PC-3 (cell line): ENCODE measurements at regions not wholly inside any gene's neighbourhood (a gene's known extent, or its start where the extent isn't known, plus 50 kb on each side); places are given as distances from the start of the nearest gene placed in this dataset.

Experiments used
- ATAC-seq: fragments of 200-7000 bp; cut with Tn5 transposase; 2 replicates; pipeline ENCODE4 v1.9.1; 2020; ENCODE audit warnings: mild to moderate bottlenecking, moderate library complexity
- BruUV-seq: library from RNA; stranded (reverse); fragments of 400-500 nt; replicated peaks from 2 replicates; lab custom pipeline; 2021; lab: Mats Ljungman, UMichigan
- CTCF ChIA-PET: fragments of 300-600 bp; sonication (Branson Sonifier 250); formaldehyde crosslinking; loops from one replicate; lab custom pipeline; 2022; ENCODE audit warnings: antibody characterized with exemption; lab: Charles Lee
- POLR2A ChIA-PET: fragments of 300-600 bp; sonication (Branson Sonifier 250); formaldehyde crosslinking; loops from one replicate; lab custom pipeline; 2022; ENCODE audit warnings: antibody characterized with exemption; ENCODE audit not compliant: unreplicated experiment; lab: Charles Lee
- DNase-seq: peaks from one replicate; pipeline ENCODE4 v3.0.0-alpha.2; 2015
- H2AFZ ChIP-seq: fragments of 300-600 bp; sonication (generic); 2 replicates; pipeline ENCODE4 v1.6.0; 2016; ENCODE audit warnings: antibody characterized with exemption, low read length
- H3F3A ChIP-seq: fragments of 300-600 bp; sonication (generic); one replicate; pipeline ENCODE4 v1.6.0; 2017; ENCODE audit warnings: antibody characterized with exemption, low read length, control low read depth, mild to moderate bottlenecking; ENCODE audit not compliant: unreplicated experiment
- H3K27ac ChIP-seq: fragments of 300-600 bp; sonication (generic); 2 replicates; pipeline ENCODE4 v1.5.1; 2016; ENCODE audit warnings: mild to moderate bottlenecking, low read length
- H3K27me3 ChIP-seq: fragments of 300-600 bp; sonication (generic); 2 replicates; pipeline ENCODE4 v1.6.1; 2016; ENCODE audit warnings: low read length, mixed read lengths
- H3K36me3 ChIP-seq: fragments of 300-600 bp; sonication (generic); 2 replicates; pipeline ENCODE4 v1.6.1; 2016; ENCODE audit warnings: low read depth, mixed run types, low read length, mixed read lengths
- H3K4me1 ChIP-seq: fragments of 300-600 bp; sonication (generic); 2 replicates; pipeline ENCODE4 v1.5.1; 2016; ENCODE audit warnings: low read length; ENCODE audit not compliant: insufficient read depth
- H3K4me2 ChIP-seq: fragments of 300-600 bp; sonication (generic); 2 replicates; pipeline ENCODE4 v1.6.0; 2016; ENCODE audit warnings: low read length
- H3K4me3 ChIP-seq: fragments of 300-600 bp; sonication (generic); 2 replicates; pipeline ENCODE4 v1.5.1; 2016; ENCODE audit warnings: mild to moderate bottlenecking, low read length, mixed read lengths
- H3K79me2 ChIP-seq: fragments of 300-600 bp; sonication (generic); 2 replicates; pipeline ENCODE4 v1.6.1; 2017; ENCODE audit warnings: low read length, mixed read lengths
- H3K9ac ChIP-seq: fragments of 300-600 bp; sonication (generic); 2 replicates; pipeline ENCODE4 v1.6.0; 2016; ENCODE audit warnings: mild to moderate bottlenecking, low read length
- H3K9me2 ChIP-seq: fragments of 300-600 bp; sonication (generic); replicated peaks from 2 replicates; pipeline ENCODE4 v1.6.1; 2016; ENCODE audit warnings: mixed run types, low read length, mixed read lengths
- H3K9me3 ChIP-seq: fragments of 300-600 bp; sonication (generic); 2 replicates; pipeline ENCODE4 v1.6.1; 2016; ENCODE audit warnings: low read length, mixed read lengths
- H4K20me1 ChIP-seq: fragments of 300-600 bp; sonication (generic); 2 replicates; pipeline ENCODE4 v1.6.1; 2016; ENCODE audit warnings: low read length, mixed read lengths
- CTCF ChIP-seq: fragments of 300-600 bp; sonication (generic); conservative IDR thresholded peaks from 2 replicates; pipeline ENCODE4 v1.5.1; 2017; ENCODE audit warnings: antibody characterized with exemption, low read depth, mild to moderate bottlenecking, low read length
- EZH2 ChIP-seq: fragments of 300-600 bp; sonication (generic); IDR thresholded peaks from one replicate; pipeline ENCODE4 v1.6.1; 2017; ENCODE audit warnings: antibody characterized with exemption, mild to moderate bottlenecking, low read length; ENCODE audit not compliant: unreplicated experiment
- EZH2phosphoT487 ChIP-seq: fragments of 300-600 bp; sonication (generic); IDR thresholded peaks from 2 replicates; pipeline ENCODE4 v1.6.1; 2018; ENCODE audit warnings: mild to moderate bottlenecking, antibody characterized with exemption, low read length, borderline replicate concordance
- intact Hi-C: fragments of 100-400 bp; cut with micrococcal nuclease; formaldehyde crosslinking; loops from 2 replicates; pipeline ENCODE4 v1.9.0; 2023

DNA sequence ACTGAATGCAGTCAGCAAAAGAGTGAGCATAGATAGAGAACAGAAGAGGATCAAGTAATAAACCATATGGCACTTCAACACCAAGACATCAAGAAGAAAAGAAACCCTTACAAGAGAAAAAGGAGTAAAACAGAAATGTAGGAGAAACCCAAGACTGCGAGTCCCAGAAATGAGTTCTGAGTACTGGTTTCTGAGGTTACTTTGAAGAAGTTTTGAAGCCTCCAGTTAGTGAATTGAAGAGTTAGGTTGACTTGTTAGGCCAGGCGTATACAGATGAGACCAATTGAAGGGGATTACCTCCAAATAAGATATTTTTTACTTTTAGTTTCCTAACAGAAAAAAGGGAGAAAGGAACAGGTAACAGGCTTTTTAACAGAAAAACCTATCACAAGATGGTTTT is 162.2 kb upstream of the SSTR1 start:
- Histone ChIP-seq H3K9me2 (no peaks in the 10 kb centered on the region), H3K27ac (no peak overlapping the region), H3K4me1 (peaks cover 6% of the 10 kb centered on the region; the same call in 1 of the 2 replicates), H3K27me3 (0 out of 2 replicates have a peak, but pooled peaks cover 6% of the 10 kb centered on the region), H3K79me2 (no peaks in the 10 kb centered on the region), H3F3A (no peaks in the 10 kb centered on the region), H3K9me3 (no peaks in the 10 kb centered on the region), H3K36me3 (no peaks in the 10 kb centered on the region), H3K4me2 (no peak overlapping the region), H3K9ac (no peak overlapping the region), H3K4me3 (no peak overlapping the region), H2AFZ (no peak overlapping the region), H4K20me1 (no peaks in the 10 kb centered on the region)
- DNase-seq (no peak), ATAC-seq (no peak)
- intact Hi-C loops: no loop called here
- no TSS peak for BruUV-seq
- ChIA-PET POLR2A (no interaction called here), CTCF (no interaction called here)
- TF ChIP-seq CTCF (no peak), EZH2phosphoT487 (no peak), EZH2 (no peak)

DNA sequence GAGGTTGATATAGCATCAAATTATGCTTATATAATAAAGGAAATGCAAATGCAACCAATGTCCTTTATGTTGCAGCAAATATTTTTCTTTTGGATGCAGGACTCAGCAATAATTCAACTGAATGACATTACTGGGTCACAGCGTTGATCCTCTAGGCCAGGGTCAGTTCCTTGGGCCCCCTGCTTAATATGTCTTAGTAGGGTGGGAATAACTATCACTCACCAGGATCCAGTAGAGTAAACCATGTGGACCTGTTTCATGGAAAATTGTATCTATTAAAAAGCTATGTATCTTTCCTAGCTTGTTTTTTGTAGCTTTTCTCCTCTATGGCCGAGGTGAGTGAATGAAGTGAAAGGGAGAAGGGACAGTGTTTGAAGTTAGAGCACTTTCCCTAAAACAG is 161.5 kb upstream of the SSTR1 start:
- no peak overlapping the region for H3K4me3 ChIP-seq
- no peak overlapping the region for H2AFZ ChIP-seq
- H3F3A ChIP-seq: no peaks in the 10 kb centered on the region
- H3K9me3 ChIP-seq: no peaks in the 10 kb centered on the region
- no peaks in the 10 kb centered on the region for H3K79me2 ChIP-seq
- TF ChIP-seq EZH2 (no peak), EZH2phosphoT487 (no peak), CTCF (no peak)
- ChIA-PET POLR2A (no interaction called here), CTCF (no interaction called here)
- BruUV-seq: no TSS peak
- 0 out of 2 replicates have a peak, but pooled peaks cover 6% of the 10 kb centered on the region for H3K27me3 ChIP-seq
- no peaks in the 10 kb centered on the region for H3K36me3 ChIP-seq
- H3K9ac ChIP-seq: no peak overlapping the region
- H4K20me1 ChIP-seq: no peaks in the 10 kb centered on the region
- H3K9me2 ChIP-seq: no peaks in the 10 kb centered on the region
- peaks cover 6% of the 10 kb centered on the region; the same call in 1 of the 2 replicates for H3K4me1 ChIP-seq
- no peak overlapping the region for H3K27ac ChIP-seq
- intact Hi-C loops: no loop called here
- no peak overlapping the region for H3K4me2 ChIP-seq
- no peak for ATAC-seq
- no peak for DNase-seq

GRCh38 chr14:38047195-38047902 is 160.4 kb upstream of the SSTR1 start:
- no peak for ATAC-seq
- H4K20me1 ChIP-seq: no peaks in the 10 kb centered on the region
- H3K9me2 ChIP-seq: no peaks in the 10 kb centered on the region
- no TSS peak for BruUV-seq
- H3K4me1 ChIP-seq: peaks cover 3% of the 10 kb centered on the region; the same call in 1 of the 2 replicates
- H3K27me3 ChIP-seq: 0 out of 2 replicates have a peak, but pooled peaks cover 6% of the 10 kb centered on the region
- ChIA-PET CTCF (no interaction called here), POLR2A (no interaction called here)
- H3K36me3 ChIP-seq: no peaks in the 10 kb centered on the region
- H3K27ac ChIP-seq: no peak overlapping the region
- no peak overlapping the region for H3K4me3 ChIP-seq
- H3K4me2 ChIP-seq: no peak overlapping the region
- no peaks in the 10 kb centered on the region for H3K9me3 ChIP-seq
- no peak for DNase-seq
- no peaks in the 10 kb centered on the region for H3K79me2 ChIP-seq
- no peaks in the 10 kb centered on the region for H3F3A ChIP-seq
- TF ChIP-seq EZH2phosphoT487 (no peak), EZH2 (no peak), CTCF (no peak)
- intact Hi-C loops: no loop called here
- no peak overlapping the region for H2AFZ ChIP-seq
- no peak overlapping the region for H3K9ac ChIP-seq
